HG03342 (cell line): ENCODE measurements at regions not wholly inside any gene's neighbourhood (a gene's known extent, or its start where the extent isn't known, plus 50 kb on each side); places are given as distances from the start of the nearest gene placed in this dataset.

ENCODE experiments used
- ATAC-seq: cut with Tn5 transposase; IDR thresholded peaks from one replicate; pipeline ENCODE4 v1.9.1; 2021; ENCODE audit warnings: mild to moderate bottlenecking, moderate library complexity; ENCODE audit not compliant: unreplicated experiment

DNA sequence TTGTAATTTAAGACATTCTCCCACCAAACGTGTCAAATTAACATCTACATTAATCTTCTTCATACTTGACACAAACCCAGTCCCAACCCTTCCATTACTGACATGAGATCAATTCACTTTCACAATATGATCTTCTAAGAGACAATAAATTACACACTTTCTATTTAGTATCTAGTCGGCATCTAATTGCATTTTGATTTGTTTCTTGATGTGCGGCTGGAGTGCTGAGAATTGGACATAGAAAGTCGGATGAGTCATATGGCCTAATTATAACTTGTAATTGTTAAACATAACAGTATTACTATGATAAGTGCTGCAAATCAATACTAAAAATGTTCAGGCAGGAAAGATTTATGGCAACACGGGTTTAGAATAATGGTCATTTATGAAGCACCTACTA is 78.4 kb upstream of the RORA start:
- no peak for ATAC-seq

DNA sequence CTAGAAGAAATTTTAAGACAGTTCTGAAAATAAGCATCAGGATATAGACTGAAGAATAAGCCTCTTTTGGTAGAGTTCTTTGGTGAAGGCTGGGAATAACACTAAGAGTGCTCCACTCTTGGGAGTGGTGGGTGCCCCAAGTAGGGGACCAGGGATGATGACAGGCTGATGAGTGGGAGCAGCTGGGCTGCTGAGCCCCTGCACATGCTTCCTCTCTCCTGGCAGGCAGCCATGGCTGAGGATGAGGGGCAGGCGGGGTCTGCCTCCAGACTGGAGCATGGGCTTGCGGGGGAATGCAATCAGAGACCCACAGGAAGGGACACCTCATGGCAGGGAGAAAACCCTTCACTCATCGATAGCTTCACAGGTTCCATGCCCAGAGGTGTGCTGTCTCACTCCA is 72.6 kb upstream of the RORA start:
- no peak for ATAC-seq

DNA sequence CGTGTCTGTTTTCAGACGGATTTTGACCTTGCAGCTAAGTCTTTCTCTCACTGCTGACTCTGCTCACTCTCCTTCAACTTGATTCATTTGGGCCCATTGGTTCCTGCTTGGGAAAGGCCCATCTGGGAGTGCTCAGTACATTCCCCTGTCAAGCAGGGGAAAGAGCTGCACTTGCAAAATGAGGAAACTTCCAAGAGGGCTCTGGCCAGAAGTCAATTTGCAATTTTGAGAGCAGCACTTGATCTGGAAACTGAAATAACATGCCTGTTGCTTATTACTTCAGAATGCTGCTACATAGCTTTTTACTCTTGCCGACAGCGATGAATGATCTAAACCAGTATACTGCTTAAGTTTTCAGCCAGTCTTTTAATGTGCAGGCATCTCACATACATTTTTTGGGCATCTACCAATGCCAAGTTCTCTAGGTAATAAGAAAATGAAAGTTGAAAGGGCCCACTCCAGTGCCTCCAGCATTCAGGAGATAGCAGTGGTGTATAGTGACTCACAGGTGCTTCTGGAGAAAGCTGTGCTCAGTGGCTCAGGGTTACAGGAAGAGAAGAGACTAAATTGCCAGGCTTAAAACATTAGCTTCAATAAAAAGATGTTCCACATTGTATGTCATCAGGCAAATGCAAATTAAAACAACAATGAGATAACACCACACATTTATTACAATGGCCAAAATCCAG is 70.1 kb upstream of the RORA start:
- ATAC-seq: no peak

DNA sequence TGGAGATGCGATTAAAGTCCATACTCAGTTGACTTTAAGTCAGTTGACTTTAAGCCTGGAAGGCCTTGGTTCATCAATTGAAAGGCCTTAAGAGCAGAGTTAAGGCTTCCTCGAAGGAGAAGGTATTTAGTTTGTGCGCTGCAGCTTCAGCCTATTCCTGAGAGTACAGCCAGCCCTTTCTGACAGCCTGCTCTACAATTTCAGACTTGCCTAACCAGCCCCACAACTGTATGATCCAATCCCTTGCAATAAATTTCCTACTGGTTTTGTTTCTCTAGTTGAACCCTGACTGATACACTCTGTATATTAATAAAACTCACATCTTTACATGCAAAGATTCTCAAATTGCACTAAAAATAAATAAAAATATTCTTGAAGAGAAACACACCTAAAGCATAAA is 66.1 kb upstream of the RORA start:
- ATAC-seq: no peak

DNA sequence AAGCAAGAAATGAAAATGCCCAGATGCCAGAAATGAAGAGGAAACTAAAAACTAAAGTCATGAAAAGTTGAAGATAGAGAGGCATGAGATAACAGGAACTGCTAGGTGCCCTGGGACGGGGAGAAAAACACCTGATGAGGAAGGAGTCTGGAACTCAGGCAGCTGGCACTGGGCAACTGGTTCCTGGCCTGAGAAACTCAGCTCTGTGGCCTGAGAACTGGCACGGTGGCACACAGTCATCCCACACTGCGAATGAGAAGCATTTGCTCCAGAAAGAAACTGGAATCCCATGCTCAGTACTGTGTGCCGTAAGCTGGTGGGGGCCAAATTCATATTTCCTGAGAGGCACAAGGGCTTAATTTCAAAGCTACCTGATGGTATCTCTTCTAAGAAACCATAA is 53.6 kb upstream of the RORA start:
- ATAC-seq: no peak

DNA sequence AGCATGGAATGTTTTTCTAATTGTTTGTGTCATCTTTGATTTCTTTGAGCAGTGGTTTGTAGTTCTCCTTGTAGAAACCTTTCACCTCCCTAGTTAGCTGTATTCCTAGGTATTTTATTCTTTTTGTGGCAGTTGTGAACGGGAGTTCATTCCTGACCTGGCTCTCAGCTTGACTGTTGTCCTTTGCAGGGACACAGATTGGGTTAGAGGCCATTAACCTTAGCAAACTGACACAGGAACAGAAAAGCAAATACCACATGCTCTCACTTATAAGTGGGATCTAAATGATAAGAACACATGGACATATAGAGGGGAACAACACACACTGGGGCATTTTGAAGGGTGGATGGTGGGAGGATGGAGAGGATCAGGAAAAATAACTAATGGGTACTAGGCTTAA is 52.2 kb upstream of the RORA start:
- no peak for ATAC-seq
